GM18870 (cell line): ENCODE measurements at regions not wholly inside any gene's neighbourhood (a gene's known extent, or its start where the extent isn't known, plus 50 kb on each side); places are given as distances from the start of the nearest gene placed in this dataset.

ENCODE experiments used
- ATAC-seq: cut with Tn5 transposase; IDR thresholded peaks from one replicate; pipeline ENCODE4 v1.9.1; 2021; ENCODE audit warnings: moderate library complexity; ENCODE audit not compliant: unreplicated experiment

DNA sequence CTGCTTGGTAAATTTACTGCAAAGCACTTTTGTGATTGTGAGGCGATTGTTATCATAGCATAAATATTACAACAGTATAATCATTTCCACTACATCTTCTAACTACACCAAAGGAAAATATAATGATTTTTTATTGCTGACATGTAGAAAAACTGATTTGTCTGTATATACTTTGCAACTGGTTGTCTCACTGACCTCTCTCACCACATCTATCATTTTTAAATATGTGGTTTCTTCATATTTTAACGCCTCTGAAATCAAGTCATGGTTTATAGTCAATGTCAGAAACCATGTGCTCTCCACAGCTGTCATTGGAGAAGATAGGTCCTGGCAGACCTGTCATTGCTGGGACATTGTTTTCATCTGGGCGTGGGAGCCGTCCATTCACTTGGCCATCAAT is 315.4 kb upstream of the KLF6 start:
- no peak for ATAC-seq

DNA sequence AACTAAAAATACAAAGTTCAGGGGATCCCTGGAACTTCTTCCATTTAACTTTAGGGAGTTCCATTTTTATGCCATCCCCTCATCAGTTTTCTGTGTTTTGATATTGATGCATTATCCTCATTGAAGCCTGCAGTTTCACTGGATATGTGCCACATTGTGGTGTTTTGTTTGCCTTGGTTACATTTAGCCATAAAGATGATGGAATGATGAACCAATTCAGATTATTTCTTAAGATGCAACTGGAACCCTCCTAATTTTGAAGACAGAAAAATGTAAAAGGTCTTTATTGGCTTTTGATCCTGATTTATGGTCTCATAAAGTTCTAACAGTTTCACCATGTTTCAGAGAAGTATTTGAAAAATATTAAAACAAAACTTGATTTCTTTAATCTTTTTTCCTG is 314.2 kb upstream of the KLF6 start:
- no peak for ATAC-seq

DNA sequence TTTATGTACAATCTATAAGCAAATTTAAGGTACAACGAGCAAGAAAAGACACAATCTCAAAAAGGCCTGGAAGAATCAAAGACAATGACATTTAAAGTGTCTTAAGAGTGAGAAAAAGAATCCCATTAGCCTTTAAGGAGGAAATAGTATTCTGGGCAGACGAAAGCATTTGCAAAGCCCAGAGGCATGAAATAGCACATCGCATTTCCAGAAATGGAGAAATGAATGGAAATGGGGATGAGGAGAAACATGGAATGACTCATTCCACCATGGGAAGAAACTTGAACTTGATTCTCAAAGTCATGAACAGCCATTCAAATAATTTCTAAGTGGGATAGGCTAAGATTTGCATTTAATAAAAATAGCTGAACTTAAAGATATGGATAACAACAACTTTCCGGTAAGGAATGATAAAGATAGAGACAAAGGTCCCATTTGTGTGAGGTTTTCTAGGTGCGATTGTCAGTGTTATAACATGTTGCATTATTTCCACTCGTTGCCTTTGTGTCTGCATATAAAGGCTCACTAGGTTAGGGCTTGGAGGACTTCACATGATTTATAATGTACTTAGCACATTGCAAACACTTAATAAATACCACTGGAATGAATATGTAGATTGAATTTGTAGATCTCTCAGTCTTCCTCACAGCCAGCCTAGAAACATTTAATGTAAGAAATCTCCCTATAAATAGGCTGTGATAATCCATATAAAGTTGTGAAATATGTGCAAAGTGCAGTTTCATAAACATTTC is 310.3 kb upstream of the KLF6 start:
- no peak for ATAC-seq

DNA sequence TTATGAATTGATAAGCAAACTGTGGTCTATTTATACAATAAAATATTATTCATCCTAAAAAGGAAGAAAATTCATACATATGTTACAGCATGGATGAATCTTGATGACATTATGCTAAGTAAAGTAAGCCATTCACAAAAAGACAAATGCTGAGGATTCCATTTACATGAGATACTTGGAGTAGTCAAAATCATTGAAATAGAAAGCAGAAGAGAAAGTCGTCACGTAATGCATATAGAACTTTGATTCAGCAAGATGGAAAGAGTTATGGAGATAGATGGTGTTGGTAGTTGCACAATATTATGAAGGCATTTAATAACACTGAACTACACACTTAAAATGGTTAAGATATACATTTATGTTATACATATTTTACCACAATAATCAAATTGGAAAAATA is 309.7 kb upstream of the KLF6 start:
- ATAC-seq: no peak

DNA sequence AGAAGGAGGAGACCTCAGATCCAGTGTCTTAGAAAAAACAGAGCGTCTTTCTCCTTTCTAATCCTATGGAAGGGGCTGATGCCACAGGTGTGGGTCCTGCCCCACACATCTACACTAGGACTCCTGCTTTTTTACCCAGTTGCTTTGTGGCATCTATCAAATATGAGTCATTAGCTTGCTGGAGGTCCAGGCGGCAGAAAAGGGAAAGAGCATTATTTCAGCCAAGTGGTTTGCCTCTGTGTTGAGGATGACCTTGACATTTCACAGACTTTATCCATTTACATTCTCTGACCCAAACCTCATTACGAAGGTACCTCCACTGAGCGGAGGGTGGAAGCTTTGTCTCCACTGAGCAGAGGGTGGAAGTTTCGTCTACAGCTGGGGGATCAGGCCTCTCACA is 308.4 kb upstream of the KLF6 start:
- ATAC-seq: no peak

DNA sequence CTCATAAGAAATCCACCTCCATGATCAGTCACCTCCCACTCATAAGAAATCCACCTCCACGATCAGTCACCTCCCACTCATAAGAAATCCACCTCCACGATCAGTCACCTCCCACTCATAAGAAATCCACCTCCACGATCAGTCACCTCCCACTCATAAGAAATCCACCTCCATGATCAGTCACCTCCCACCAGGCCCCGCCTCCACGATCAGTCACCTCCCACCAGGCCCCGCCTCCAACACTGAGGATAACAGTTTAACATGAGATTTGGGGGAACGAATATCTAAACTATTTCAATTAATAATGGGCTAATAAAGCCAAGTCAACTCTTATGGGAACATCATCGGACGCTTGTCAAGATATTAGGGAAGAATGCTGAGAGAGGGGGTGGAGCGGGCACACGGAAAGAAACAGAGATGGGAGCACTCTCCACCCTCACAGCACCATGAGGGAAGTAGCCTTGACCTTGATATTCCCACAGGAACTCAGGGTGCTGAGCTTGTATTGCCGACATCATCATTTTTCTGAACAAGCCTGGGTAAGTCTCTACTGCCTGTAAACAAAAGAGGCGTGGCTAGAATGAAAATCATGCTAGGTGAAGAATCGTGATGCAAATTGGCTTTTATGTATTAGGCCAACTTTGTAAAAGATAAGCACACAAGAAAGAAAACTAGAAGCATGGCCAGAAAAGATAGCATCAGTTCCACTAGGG is 303.5 kb upstream of the KLF6 start:
- ATAC-seq: no peak

DNA sequence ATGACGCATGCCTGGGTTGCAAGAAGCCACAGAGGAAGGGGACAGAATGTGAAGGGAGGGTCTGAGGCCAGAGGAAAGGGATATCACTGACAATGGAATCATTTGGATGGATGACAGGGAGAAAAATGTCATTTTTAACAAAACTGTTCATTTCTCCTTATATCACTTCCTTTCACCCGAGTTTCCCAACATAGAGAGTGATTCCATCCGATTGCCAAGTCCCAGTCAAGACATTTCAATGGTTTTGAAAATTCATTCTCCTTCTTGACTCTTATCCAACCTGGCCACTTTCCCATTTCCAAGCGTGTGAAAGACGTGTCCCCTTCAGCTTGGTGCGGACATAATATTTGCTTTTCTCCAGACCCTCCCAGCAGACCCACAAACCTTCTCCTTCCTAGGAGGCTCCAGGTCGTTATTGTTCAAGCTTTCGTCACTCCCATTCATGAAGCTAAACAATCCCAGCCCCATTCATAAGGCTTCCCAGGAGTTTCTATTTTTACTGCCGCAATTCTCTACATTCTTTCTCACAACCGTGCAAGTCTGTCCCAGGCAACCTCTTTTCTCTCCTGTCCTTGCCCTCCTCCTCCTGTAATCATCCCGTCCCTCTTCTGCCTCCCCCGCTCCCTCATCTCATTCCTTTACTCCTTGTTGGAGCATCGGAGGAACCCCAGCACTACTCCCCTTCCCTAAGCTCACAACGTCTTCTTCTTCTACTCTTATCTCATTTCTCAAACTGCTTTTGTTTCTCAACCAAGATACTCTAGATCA is 301.3 kb upstream of the KLF6 start:
- ATAC-seq: no peak

DNA sequence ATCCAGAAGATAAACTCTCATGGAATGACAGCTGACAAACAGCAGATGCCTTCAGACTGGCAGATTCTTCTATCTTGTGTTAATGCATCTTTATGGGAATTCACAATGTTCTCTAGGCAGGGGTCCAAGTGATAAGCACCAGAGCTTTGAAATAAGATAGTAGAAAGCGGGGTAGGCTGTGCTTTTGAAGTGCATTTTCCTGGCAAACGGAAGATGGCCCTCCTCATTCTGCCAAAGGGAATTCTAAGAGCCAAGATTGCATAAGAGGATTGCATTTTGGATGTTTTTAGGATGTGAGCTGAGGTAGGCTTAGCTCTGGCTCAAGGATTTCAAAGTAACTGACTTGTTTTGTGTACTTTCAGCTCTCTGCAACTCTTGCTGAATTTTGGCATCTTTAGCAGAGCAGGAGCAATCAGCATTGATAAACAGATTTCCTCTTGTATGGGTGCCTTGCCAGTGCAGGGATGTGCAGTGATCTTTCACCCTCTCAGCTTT is 298.5 kb upstream of the KLF6 start:
- no peak for ATAC-seq

DNA sequence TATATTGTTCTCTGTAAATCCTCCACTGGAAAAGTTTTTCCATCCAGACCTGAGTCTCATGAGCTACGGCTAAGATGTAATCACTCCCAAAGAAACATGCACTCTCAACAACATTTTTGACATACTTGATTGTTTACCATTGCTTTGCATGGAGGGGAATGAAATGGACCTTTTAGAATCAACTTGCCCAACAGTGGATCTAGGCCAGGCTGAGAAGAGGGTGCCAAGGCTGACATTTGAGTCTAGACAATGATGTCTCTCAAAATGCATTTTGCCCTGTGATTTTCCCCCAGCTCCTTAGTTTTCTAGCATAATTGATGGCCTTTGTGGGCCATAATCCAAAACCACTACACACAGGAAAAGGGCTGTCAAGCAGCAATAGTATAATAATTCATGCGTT is 297.9 kb upstream of the KLF6 start:
- ATAC-seq: no peak

DNA sequence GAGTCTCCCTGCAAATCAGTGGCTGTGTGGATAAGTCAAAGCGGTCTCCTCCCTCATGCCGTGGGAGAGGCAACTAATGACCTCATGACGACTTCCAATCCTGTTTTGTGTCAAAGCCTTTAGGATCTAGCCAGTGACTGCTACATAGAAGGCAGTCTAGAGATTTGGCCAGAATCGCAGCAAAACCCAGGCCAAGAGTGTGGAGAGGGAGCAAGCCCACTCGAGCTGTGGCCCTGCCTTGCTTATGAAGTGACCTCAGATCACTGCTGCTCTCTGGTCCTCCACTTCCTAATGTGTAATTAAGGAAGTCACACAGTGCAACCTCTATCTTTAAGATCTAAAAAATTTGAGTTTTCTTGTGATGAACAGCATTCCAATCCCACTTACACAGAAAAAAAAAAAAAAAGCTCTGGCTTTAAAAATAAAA is 296.7 kb upstream of the KLF6 start:
- ATAC-seq: no peak

DNA sequence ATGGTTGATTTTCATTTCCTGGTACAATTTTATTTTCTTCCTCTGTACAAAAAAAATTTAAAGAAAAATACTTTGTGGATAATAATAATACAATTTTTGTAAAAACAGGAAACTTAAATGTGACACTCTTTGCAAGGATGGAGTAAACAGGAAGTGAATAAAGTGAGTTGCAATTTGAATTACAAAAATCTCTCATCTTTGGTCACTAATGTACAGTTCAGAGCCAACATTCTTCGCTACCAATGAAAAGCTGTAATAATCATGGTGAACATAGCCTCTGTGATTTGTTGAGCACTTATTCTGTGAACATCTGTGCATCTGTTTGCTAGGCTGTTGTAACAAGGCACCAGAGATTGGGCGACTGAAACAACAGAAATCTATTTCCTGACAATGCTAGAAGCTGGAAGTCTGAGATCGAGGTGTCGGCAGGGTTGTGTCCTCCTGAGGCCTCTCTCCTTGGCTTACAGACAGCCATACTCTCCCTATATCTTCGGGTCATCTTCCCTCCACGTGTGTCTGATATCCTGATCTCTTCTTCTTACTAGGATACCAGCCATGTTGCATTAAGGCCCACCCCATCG is 295.3 kb upstream of the KLF6 start:
- no peak for ATAC-seq

DNA sequence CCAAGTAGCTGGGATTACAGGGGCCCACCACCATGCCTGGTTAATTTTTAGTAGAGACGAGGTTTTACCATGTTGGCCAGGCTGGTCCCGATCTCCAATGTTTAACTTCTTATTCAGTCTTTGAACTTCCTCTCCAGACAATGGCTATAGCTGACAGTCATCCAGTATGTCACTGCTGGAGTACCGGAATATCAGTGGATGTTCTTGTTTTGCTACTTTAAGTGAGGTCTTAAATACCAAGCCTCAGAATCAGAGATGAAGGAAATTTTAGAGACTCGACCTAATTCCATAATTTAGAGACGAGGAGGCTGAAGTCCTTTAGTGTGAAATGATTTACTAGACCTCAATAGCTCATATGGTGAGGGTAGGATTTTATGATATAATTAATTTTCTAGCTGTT is 294.8 kb upstream of the KLF6 start:
- ATAC-seq: no peak

DNA sequence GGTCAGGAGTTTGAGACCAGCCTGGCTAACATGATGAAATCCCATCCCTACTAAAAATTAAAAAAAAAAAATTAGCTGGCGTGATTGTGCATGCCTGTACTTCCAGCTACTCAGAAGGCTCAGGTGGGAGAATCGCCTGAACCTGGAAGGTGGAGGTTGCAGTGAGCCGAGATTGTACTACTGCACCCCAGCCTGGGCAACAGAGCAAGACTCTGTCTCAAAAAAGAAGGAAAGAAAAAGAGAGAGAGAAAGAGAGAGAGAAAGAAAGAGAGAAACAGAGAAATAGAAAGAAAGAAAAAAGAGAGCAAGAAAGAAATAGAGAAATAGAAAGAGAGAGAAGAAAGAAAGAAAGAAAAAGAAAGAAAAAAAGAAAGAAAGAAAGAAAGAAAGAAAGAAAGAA is 292.8 kb upstream of the KLF6 start:
- no peak for ATAC-seq

DNA sequence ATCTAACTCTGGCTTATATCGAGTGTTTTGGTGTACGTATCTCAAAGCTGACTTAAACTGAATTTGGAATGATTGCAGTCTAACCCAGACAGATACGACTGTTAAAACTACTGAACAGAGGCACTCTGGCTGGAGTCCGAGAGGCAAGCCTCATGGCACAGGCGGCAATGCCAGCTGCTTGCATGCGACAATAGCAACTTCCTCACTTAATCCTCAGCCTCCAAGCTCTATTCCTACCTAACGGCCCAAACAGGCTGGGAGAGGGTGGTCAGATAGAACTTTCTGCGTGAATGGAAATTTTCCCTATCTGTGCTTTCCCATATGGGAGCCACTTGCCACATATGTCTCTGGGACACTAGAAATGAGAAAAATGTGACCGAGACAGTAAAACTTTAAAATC is 292.0 kb upstream of the KLF6 start:
- ATAC-seq: no peak

DNA sequence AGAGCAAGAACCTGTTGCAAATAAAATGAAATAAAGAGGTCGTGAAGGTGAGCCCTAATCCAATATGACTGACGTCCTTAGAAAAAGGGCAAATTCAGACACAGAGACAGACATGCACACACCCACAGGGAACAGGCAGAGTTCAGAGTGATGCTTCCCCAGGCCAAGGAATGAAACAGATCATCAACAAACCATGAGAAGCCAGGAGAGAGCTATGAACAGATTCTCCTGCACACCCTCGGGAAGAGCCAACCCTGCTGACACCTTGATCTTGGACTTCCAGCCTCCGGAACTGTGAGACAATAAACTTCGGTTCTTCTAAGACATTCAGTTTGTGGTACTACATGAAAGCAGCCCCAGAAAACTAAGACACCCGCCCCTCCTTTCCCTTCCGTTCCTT is 290.4 kb upstream of the KLF6 start:
- no peak for ATAC-seq

DNA sequence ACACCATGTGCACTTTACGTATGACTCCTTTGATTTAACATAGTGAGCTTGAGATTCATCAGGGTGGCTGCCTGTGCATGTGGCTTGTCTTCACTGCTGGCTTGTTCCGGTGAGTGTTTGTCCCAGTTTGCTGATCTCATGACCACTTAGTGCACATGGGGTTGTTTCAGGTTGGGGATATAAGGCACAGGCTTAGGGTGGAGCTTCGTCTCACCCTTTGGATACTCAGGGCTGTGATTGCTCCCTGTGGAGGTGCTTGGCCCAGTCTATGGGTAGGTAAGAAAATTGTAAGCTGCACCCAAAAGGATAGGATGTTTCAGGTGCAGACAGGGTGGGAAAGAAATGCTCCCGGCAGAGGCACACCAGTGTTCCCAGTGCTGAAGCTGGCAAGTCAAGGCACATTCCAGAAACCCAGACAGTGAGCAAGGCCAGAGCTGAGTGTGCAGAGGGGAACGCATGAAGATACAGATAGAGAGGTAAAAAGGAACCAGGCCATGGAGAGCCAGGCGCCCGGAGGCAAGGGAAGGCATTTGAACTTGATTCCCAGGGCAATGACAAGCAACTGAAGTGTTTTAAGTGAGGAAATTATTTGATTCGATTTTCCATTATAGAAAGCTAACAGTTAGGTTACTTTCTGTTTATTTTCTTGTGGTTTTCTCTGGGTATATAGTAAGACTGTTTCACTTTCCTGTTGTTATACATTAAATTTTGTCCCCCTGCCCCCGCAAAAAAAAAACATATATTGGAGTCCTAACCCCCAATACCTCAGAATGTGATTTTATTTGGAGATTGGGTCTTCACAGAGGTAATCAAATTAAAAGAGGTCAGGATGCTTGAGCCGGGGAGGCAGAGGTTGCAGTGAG is 289.8 kb upstream of the KLF6 start:
- ATAC-seq: no peak

DNA sequence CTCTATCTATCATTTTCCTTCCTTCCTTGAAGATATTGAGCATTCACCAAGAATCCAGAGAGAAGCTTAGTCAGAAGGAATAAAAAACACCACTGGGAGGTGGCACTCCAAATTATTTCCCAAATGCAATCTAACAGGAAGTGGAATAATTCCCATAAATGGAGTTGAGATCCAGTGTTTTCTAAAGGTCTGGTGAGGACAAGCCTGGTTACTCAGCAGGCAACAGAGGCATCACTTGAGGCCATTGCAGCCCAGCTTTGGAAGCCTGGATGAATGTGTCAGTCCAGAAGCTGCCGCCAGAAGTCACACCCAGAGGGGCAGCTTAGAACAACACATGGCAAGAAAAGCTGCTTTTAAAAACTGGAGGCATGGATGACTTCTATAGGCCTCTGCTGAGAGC is 288.9 kb upstream of the KLF6 start:
- ATAC-seq: no peak

DNA sequence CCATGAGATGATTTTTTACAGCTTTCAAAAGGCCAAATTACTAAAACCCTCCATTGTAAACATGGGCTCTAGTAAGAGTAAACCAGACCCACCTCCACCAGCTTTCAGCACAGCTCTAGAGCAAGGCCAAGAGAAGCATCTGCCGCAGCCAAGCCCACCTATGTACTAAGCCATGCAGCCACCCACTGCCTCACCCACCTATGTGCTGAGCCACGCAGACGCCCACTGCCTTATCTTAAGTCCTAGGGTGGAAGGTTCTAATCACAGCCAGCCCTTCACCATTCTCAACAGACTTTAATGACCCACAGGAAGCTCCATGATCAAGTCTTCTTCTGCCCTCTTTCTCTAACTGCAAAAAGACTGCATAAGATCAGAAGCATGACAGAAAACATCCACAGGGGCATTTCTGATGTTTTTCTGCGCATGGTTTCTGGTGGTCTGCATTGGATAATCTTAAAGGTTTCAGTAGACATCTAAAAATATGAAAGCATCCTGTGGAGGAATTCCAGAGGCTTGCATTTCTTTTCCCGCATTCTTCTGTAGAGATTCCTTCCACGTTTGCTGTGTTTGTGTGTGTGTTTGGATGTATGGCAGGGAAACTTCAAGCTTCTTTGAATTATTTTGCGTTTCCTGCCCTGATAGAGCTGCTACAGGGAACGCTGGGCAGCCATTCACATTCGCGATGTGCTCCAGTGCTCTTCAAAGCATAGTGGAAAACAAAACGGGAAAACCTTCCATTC is 286.1 kb upstream of the KLF6 start:
- ATAC-seq: no peak

DNA sequence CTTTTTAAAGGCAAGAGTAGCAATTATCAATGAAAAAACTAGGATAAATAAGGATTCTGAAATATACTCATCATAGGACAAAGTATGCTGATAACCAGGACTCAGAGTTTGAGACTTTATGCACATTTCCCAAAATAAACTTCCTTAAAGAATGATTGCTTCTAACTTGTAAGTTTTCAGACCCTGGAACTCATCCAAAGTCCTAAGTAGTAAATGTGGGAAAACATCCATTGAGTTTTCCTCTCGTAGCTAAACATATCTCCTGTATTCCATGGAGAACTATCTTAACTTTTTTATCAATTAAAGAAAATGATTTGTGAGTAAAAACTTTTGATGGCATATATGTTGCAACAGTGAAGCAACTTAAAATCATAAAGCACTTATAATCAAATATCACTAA is 285.2 kb upstream of the KLF6 start:
- no peak for ATAC-seq

DNA sequence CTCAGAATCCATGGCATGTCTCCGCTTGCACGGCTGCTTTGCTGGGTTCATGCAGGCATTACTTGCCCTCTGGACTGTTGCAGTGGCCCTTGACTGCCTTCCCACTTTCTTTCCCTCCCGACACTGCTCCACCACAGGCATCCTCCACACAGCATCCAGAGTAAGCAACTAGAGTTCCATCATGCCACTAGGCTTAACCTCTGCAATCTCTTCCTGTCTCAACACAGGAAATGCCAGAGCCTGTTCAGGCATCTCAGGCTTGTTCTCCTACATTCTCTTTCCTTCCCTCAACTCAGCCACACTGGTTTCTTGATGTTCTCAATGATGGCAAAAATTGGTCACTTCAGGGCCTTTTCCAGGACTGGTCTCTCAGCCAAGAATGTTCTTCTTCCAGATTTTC is 284.5 kb upstream of the KLF6 start:
- no peak for ATAC-seq
